Stimulated activated CD4-positive, alpha-beta T cell treated with anti-CD3 and anti-CD28 coated beads, Interleukin-15, amount 100 ng/mL, for 1 hour (primary cell): ENCODE measurements at regions not wholly inside any gene's neighbourhood (a gene's known extent, or its start where the extent isn't known, plus 50 kb on each side); places are given as distances from the start of the nearest gene placed in this dataset.

ENCODE experiments used
- DNase-seq, 2 donors: peaks; one replicate each; pipeline ENCODE4 v3.0.0-alpha.2; 2020; ENCODE audit warnings: low read depth in 1 of 2, low spot score in 1 of 2

- DNase-seq, result no peak
These were observed 93.2 kb downstream of the FOXF2 start for GRCh38 chr6:1482381-1483166.

- no peak for DNase-seq
These were observed 96.3 kb downstream of the FOXF2 start for GRCh38 chr6:1485678-1486077.

GRCh38 chr6:1486387-1486786 is 97.0 kb downstream of the FOXF2 start:
- DNase-seq, result no peak

GRCh38 chr6:1487239-1487638 is 97.9 kb downstream of the FOXF2 start:
- no peak for DNase-seq

- no peak for DNase-seq
These were observed 101.6 kb downstream of the FOXF2 start for GRCh38 chr6:1491025-1491424.

- DNase-seq, result no peak
These were observed 102.4 kb downstream of the FOXF2 start for GRCh38 chr6:1491591-1492319.

- DNase-seq, result no peak
These were observed 105.3 kb downstream of the FOXF2 start for GRCh38 chr6:1494671-1495070.

- no peak for DNase-seq
These were observed 106.0 kb downstream of the FOXF2 start for GRCh38 chr6:1495344-1495743.

- DNase-seq, result no peak
These were observed 106.7 kb downstream of the FOXF2 start for GRCh38 chr6:1496092-1496491.

- DNase-seq, result no peak
These were observed 107.7 kb downstream of the FOXF2 start for GRCh38 chr6:1496836-1497760.

GRCh38 chr6:1497761-1498105 is 108.4 kb downstream of the FOXF2 start:
- DNase-seq, result no peak

- no peak for DNase-seq
These were observed 109.2 kb downstream of the FOXF2 start for GRCh38 chr6:1498491-1499113.

GRCh38 chr6:1499777-1500176 is 109.9 kb upstream of the FOXC1 start:
- DNase-seq, result no peak

- no peak for DNase-seq
These were observed 108.8 kb upstream of the FOXC1 start for GRCh38 chr6:1500913-1501312.

GRCh38 chr6:1502041-1502440 is 107.7 kb upstream of the FOXC1 start:
- no peak for DNase-seq

- DNase-seq, result no peak
These were observed 105.9 kb upstream of the FOXC1 start for GRCh38 chr6:1503811-1504210.

- no peak for DNase-seq
These were observed 105.2 kb upstream of the FOXC1 start for GRCh38 chr6:1504465-1504864.

- DNase-seq, result no peak
These were observed 102.5 kb upstream of the FOXC1 start for GRCh38 chr6:1507251-1507650.

- DNase-seq, result no peak
These were observed 100.5 kb upstream of the FOXC1 start for GRCh38 chr6:1509241-1509640.

- DNase-seq, result no peak
These were observed 99.5 kb upstream of the FOXC1 start for GRCh38 chr6:1510239-1510638.

- DNase-seq, result no peak
These were observed 96.4 kb upstream of the FOXC1 start for GRCh38 chr6:1513215-1513780.
